ENCODE measurements at regions not wholly inside any gene's neighbourhood (a gene's known extent, or its start where the extent isn't known, plus 50 kb on each side); places are given as distances from the start of the nearest gene placed in this dataset.

GRCh38 chr7:115125750-115126149 is 203.9 kb downstream of the MDFIC start:
- Histone ChIP-seq H3K9ac (ENCODE audit: extremely low read depth, low read length, poor library complexity, severe bottlenecking) (no peak overlapping the region), H3K27me3 (ENCODE audit: control insufficient read depth, insufficient read depth, low read length, poor library complexity, severe bottlenecking) (no peaks in the 10 kb centered on the region), H3K36me3 (ENCODE audit: control insufficient read depth, insufficient read depth, low read length) (no peaks in the 10 kb centered on the region), H3K4me3 (ENCODE audit: low read length) (no peak overlapping the region), H3K4me1 (ENCODE audit: control insufficient read depth, insufficient read depth, low read length) (peaks cover 11% of the 10 kb centered on the region), H3K9me3 (ENCODE audit: control insufficient read depth, low read length) (peaks cover 11% of the 10 kb centered on the region), H3K27ac (ENCODE audit: low read depth, low read length) (no peak overlapping the region)
- TF ChIP-seq CTCF (conservative IDR thresholded peaks at IDR 0.05) = no peak
- peaks cover 13% of the 10 kb centered on the region for H3K4me1 Mint-ChIP-seq
- no peaks in the 10 kb centered on the region for H3K36me3 Mint-ChIP-seq (ENCODE audit: low read depth)
- H3K27me3 Mint-ChIP-seq (ENCODE audit: insufficient read depth) = no peaks in the 10 kb centered on the region
- peaks cover 10% of the 10 kb centered on the region for H3K9me3 Mint-ChIP-seq
- no peak overlapping the region for H3K27ac Mint-ChIP-seq
- H3K4me3 Mint-ChIP-seq = no peak overlapping the region
- DNase-seq = no peak

GRCh38 chr7:115125312-115125711 is 203.4 kb downstream of the MDFIC start:
- Histone ChIP-seq H3K27ac (ENCODE audit: low read depth, low read length) (no peak overlapping the region), H3K27me3 (ENCODE audit: control insufficient read depth, insufficient read depth, low read length, poor library complexity, severe bottlenecking) (no peaks in the 10 kb centered on the region), H3K36me3 (ENCODE audit: control insufficient read depth, insufficient read depth, low read length) (no peaks in the 10 kb centered on the region), H3K4me3 (ENCODE audit: low read length) (no peak overlapping the region), H3K9me3 (ENCODE audit: control insufficient read depth, low read length) (peaks cover 15% of the 10 kb centered on the region), H3K9ac (ENCODE audit: extremely low read depth, low read length, poor library complexity, severe bottlenecking) (no peak overlapping the region), H3K4me1 (ENCODE audit: control insufficient read depth, insufficient read depth, low read length) (peaks cover 11% of the 10 kb centered on the region)
- Mint-ChIP-seq H3K4me3 (no peak overlapping the region), H3K36me3 (ENCODE audit: low read depth) (no peaks in the 10 kb centered on the region), H3K9me3 (peaks cover 15% of the 10 kb centered on the region), H3K27ac (no peak overlapping the region), H3K4me1 (peaks cover 13% of the 10 kb centered on the region), H3K27me3 (ENCODE audit: insufficient read depth) (no peaks in the 10 kb centered on the region)
- DNase-seq = no peak
- TF ChIP-seq CTCF (conservative IDR thresholded peaks at IDR 0.05) = no peak
- WGBS, 2 experiments (ENCODE audit: insufficient coverage in 1 of 2, insufficient read length in 1 of 2) = 95 to 100% methylated on average over 3 of the region's 3 CpGs

- Histone ChIP-seq H3K4me1 (ENCODE audit: control insufficient read depth, insufficient read depth, low read length) (peaks cover 11% of the 10 kb centered on the region), H3K36me3 (ENCODE audit: control insufficient read depth, insufficient read depth, low read length) (no peaks in the 10 kb centered on the region), H3K27me3 (ENCODE audit: control insufficient read depth, insufficient read depth, low read length, poor library complexity, severe bottlenecking) (no peaks in the 10 kb centered on the region), H3K9me3 (ENCODE audit: control insufficient read depth, low read length) (peaks cover 22% of the 10 kb centered on the region), H3K4me3 (ENCODE audit: low read length) (no peak overlapping the region), H3K9ac (ENCODE audit: extremely low read depth, low read length, poor library complexity, severe bottlenecking) (no peak overlapping the region), H3K27ac (ENCODE audit: low read depth, low read length) (no peak overlapping the region)
- DNase-seq = no peak
- H3K4me3 Mint-ChIP-seq = no peak overlapping the region
- no peaks in the 10 kb centered on the region for H3K27me3 Mint-ChIP-seq (ENCODE audit: insufficient read depth)
- H3K27ac Mint-ChIP-seq = no peak overlapping the region
- peaks cover 21% of the 10 kb centered on the region for H3K9me3 Mint-ChIP-seq
- H3K36me3 Mint-ChIP-seq (ENCODE audit: low read depth) = no peaks in the 10 kb centered on the region
- peaks cover 13% of the 10 kb centered on the region for H3K4me1 Mint-ChIP-seq
- TF ChIP-seq CTCF (conservative IDR thresholded peaks at IDR 0.05) = no peak
These were observed 202.6 kb downstream of the MDFIC start for GRCh38 chr7:115124409-115124939.

Measured in endodermal cell (in vitro differentiated cells).